ENCODE measurements at regions not wholly inside any gene's neighbourhood (a gene's known extent, or its start where the extent isn't known, plus 50 kb on each side); places are given as distances from the start of the nearest gene placed in this dataset.
"Not testable (repeated sequence)": the region's sequence is repeated elsewhere in the genome, so short reads cannot be mapped to it uniquely, and the experiment has no call there.

GRCh38 chr6:67922588-67922987 lies 712.5 kb upstream of the ADGRB3 start:
- in situ Hi-C loops (cut with HindIII; ENCODE audit: low pct_unique_long_range_greater_than_20kb, low sequenced_read_pairs); DNase-seq (ENCODE audit: low read depth, low spot score): not testable (repeated sequence)

- in situ Hi-C loops (cut with HindIII; ENCODE audit: low pct_unique_long_range_greater_than_20kb, low sequenced_read_pairs); DNase-seq (ENCODE audit: low read depth, low spot score): not testable (repeated sequence)
Measured at GRCh38 chr6:67920040-67920439, 715.0 kb upstream of the ADGRB3 start.

- DNase-seq (ENCODE audit: low read depth, low spot score): no peak
- in situ Hi-C loops (cut with HindIII; ENCODE audit: low pct_unique_long_range_greater_than_20kb, low sequenced_read_pairs): no loop called here
Measured at GRCh38 chr6:67916399-67916798, 718.7 kb upstream of the ADGRB3 start.

GRCh38 chr6:67914419-67914818 lies 720.7 kb upstream of the ADGRB3 start:
- in situ Hi-C loops (cut with HindIII; ENCODE audit: low pct_unique_long_range_greater_than_20kb, low sequenced_read_pairs): no loop called here
- no peak for DNase-seq (ENCODE audit: low read depth, low spot score)

- DNase-seq (ENCODE audit: low read depth, low spot score): no peak
- in situ Hi-C loops (cut with HindIII; ENCODE audit: low pct_unique_long_range_greater_than_20kb, low sequenced_read_pairs): no loop called here
Measured at GRCh38 chr6:67909354-67909753, 725.7 kb upstream of the ADGRB3 start.

GRCh38 chr6:67908379-67908778 lies 726.7 kb upstream of the ADGRB3 start:
- in situ Hi-C loops (cut with HindIII; ENCODE audit: low pct_unique_long_range_greater_than_20kb, low sequenced_read_pairs): no loop called here
- DNase-seq (ENCODE audit: low read depth, low spot score): no peak

GRCh38 chr6:67904735-67905134 lies 730.3 kb upstream of the ADGRB3 start:
- DNase-seq (ENCODE audit: low read depth, low spot score); in situ Hi-C loops (cut with HindIII; ENCODE audit: low pct_unique_long_range_greater_than_20kb, low sequenced_read_pairs): not testable (repeated sequence)

- in situ Hi-C loops (cut with HindIII; ENCODE audit: low pct_unique_long_range_greater_than_20kb, low sequenced_read_pairs): no loop called here
- no peak for DNase-seq (ENCODE audit: low read depth, low spot score)
Measured at GRCh38 chr6:67898875-67899274, 736.2 kb upstream of the ADGRB3 start.

- in situ Hi-C loops (cut with HindIII; ENCODE audit: low pct_unique_long_range_greater_than_20kb, low sequenced_read_pairs): no loop called here
- DNase-seq (ENCODE audit: low read depth, low spot score): no peak
Measured at GRCh38 chr6:67897998-67898607, 737.0 kb upstream of the ADGRB3 start.

GRCh38 chr6:67896476-67896875 lies 738.6 kb upstream of the ADGRB3 start:
- in situ Hi-C loops (cut with HindIII; ENCODE audit: low pct_unique_long_range_greater_than_20kb, low sequenced_read_pairs): no loop called here
- no peak for DNase-seq (ENCODE audit: low read depth, low spot score)

- in situ Hi-C loops (cut with HindIII; ENCODE audit: low pct_unique_long_range_greater_than_20kb, low sequenced_read_pairs): no loop called here
- DNase-seq (ENCODE audit: low read depth, low spot score): no peak
Measured at GRCh38 chr6:67889682-67889995, 745.4 kb upstream of the ADGRB3 start.

GRCh38 chr6:67888886-67889681 lies 746.0 kb upstream of the ADGRB3 start:
- in situ Hi-C loops (cut with HindIII; ENCODE audit: low pct_unique_long_range_greater_than_20kb, low sequenced_read_pairs): no loop called here
- no peak for DNase-seq (ENCODE audit: low read depth, low spot score)

- in situ Hi-C loops (cut with HindIII; ENCODE audit: low pct_unique_long_range_greater_than_20kb, low sequenced_read_pairs): no loop called here
- no peak for DNase-seq (ENCODE audit: low read depth, low spot score)
Measured at GRCh38 chr6:67888546-67888885, 746.6 kb upstream of the ADGRB3 start.

- in situ Hi-C loops (cut with HindIII; ENCODE audit: low pct_unique_long_range_greater_than_20kb, low sequenced_read_pairs): no loop called here
Measured at GRCh38 chr6:67887747-67888545, 747.1 kb upstream of the ADGRB3 start.

GRCh38 chr6:67887419-67887746 lies 747.7 kb upstream of the ADGRB3 start:
- no peak for DNase-seq (ENCODE audit: low read depth, low spot score)
- in situ Hi-C loops (cut with HindIII; ENCODE audit: low pct_unique_long_range_greater_than_20kb, low sequenced_read_pairs): no loop called here

More at GRCh38 chr6:67887747-67888545, 747.1 kb upstream of the ADGRB3 start:
- no peak for DNase-seq (ENCODE audit: low read depth, low spot score)

- in situ Hi-C loops (cut with HindIII; ENCODE audit: low pct_unique_long_range_greater_than_20kb, low sequenced_read_pairs): no loop called here
- no peak for DNase-seq (ENCODE audit: low read depth, low spot score)
Measured at GRCh38 chr6:67886840-67887292, 748.2 kb upstream of the ADGRB3 start.

- no peak for DNase-seq (ENCODE audit: low read depth, low spot score)
- in situ Hi-C loops (cut with HindIII; ENCODE audit: low pct_unique_long_range_greater_than_20kb, low sequenced_read_pairs): no loop called here
Measured at GRCh38 chr6:67886036-67886707, 748.9 kb upstream of the ADGRB3 start.

Data from SK-MEL-5 (cell line).